ENCODE measurements at regions not wholly inside any gene's neighbourhood (a gene's known extent, or its start where the extent isn't known, plus 50 kb on each side); places are given as distances from the start of the nearest gene placed in this dataset.
A peak's percentile ranks its signal among the peaks of the same experiment; 100 is the strongest.
"Not testable (repeated sequence)": the region's sequence is repeated elsewhere in the genome, so short reads cannot be mapped to it uniquely, and the experiment has no call there.

- DNase-seq (ENCODE audit: low read depth): not testable (repeated sequence)
Observed at GRCh38 chr14:43698561-43699284, 808.4 kb downstream of the FSCB start.

GRCh38 chr14:43697003-43697402, 810.1 kb downstream of the FSCB start:
- DNase-seq (ENCODE audit: low read depth): no peak

- no peak for DNase-seq (ENCODE audit: low read depth)
Observed at GRCh38 chr14:43692706-43693105, 814.4 kb downstream of the FSCB start.

GRCh38 chr14:43687921-43688320, 819.2 kb downstream of the FSCB start:
- DNase-seq (ENCODE audit: low read depth): peak; percentile 30

GRCh38 chr14:43677581-43677980, 829.5 kb downstream of the FSCB start:
- no peak for DNase-seq (ENCODE audit: low read depth)

GRCh38 chr14:43674273-43674672, 832.8 kb downstream of the FSCB start:
- DNase-seq (ENCODE audit: low read depth): no peak

GRCh38 chr14:43671716-43672485, 835.2 kb downstream of the FSCB start:
- DNase-seq (ENCODE audit: low read depth): no peak

- DNase-seq (ENCODE audit: low read depth): no peak
Observed at GRCh38 chr14:43669355-43669754, 837.7 kb downstream of the FSCB start.

GRCh38 chr14:43665570-43666267, 841.4 kb downstream of the FSCB start:
- no peak for DNase-seq (ENCODE audit: low read depth)

GRCh38 chr14:43655194-43655593, 851.9 kb downstream of the FSCB start:
- DNase-seq (ENCODE audit: low read depth): not testable (repeated sequence)

- DNase-seq (ENCODE audit: low read depth): no peak
Observed at GRCh38 chr14:43651896-43652295, 855.2 kb downstream of the FSCB start.

- DNase-seq (ENCODE audit: low read depth): no peak
Observed at GRCh38 chr14:43651185-43651787, 855.8 kb downstream of the FSCB start.

- DNase-seq (ENCODE audit: low read depth): no peak
Observed at GRCh38 chr14:43649508-43649907, 857.6 kb downstream of the FSCB start.

GRCh38 chr14:43647302-43647701, 859.8 kb downstream of the FSCB start:
- DNase-seq (ENCODE audit: low read depth): peak; percentile 10

GRCh38 chr14:43640718-43641267, 866.3 kb downstream of the FSCB start:
- no peak for DNase-seq (ENCODE audit: low read depth)

- no peak for DNase-seq (ENCODE audit: low read depth)
Observed at GRCh38 chr14:43625294-43625693, 881.8 kb downstream of the FSCB start.

GRCh38 chr14:43621282-43621681, 885.8 kb downstream of the FSCB start:
- no peak for DNase-seq (ENCODE audit: low read depth)

- DNase-seq (ENCODE audit: low read depth): no peak
Observed at GRCh38 chr14:43595096-43595772, 911.8 kb downstream of the FSCB start.

GRCh38 chr14:43591776-43592175, 915.3 kb downstream of the FSCB start:
- no peak for DNase-seq (ENCODE audit: low read depth)

GRCh38 chr14:43587183-43587582, 919.9 kb downstream of the FSCB start:
- DNase-seq (ENCODE audit: low read depth): no peak

- DNase-seq (ENCODE audit: low read depth): no peak
Observed at GRCh38 chr14:43579671-43580070, 927.4 kb downstream of the FSCB start.
